ENCODE measurements at regions not wholly inside any gene's neighbourhood (a gene's known extent, or its start where the extent isn't known, plus 50 kb on each side); places are given as distances from the start of the nearest gene placed in this dataset.

- TF ChIP-seq POLR2A (IDR thresholded peaks at IDR 0.05; ENCODE audit: low read length) (no peak), GATA1 (IDR thresholded peaks at IDR 0.05; ENCODE audit: low read depth, low read length) (no peak)
Measured at GRCh38 chr2:120976501-120977307, 241.0 kb downstream of the GLI2 start.

Measured in erythroblast (primary cell).